GM12878 (cell line): ENCODE measurements at regions not wholly inside any gene's neighbourhood (a gene's known extent, or its start where the extent isn't known, plus 50 kb on each side); places are given as distances from the start of the nearest gene placed in this dataset.

Source experiments
- EGR1 ChIP-seq, 2 experiments: IDR thresholded peaks; 1 replicate in 1 of 2; 2 replicates in 1 of 2; pipeline ENCODE4 v1.6.1; 2011 to 2012; ENCODE audit warnings: low read depth in 2 of 2, low read length in 2 of 2, borderline replicate concordance in 1 of 2, mild to moderate bottlenecking in 1 of 2, moderate library complexity in 1 of 2
- ESRRA ChIP-seq: IDR thresholded peaks from 2 replicates; pipeline ENCODE4 v1.6.1; 2012; ENCODE audit warnings: mild to moderate bottlenecking, low read length, improper control_type of control experiment
- GABPA ChIP-seq: IDR thresholded peaks from 2 replicates; pipeline ENCODE4 v1.6.1; 2014; ENCODE audit warnings: antibody characterized with exemption, low read depth, mild to moderate bottlenecking, inconsistent platforms
- JUNB ChIP-seq: IDR thresholded peaks from 2 replicates; pipeline ENCODE4 v1.6.1; 2016; ENCODE audit warnings: antibody characterized with exemption, mild to moderate bottlenecking
- POLR2A ChIP-seq: IDR thresholded peaks from 2 replicates; pipeline ENCODE4 v1.6.1; 2011; ENCODE audit warnings: low read depth, mild to moderate bottlenecking, low read length
- RELA ChIP-seq: fragments of 450-650 bp; IDR thresholded peaks from 2 replicates; pipeline ENCODE4 v1.8.0; 2014; ENCODE audit warnings: borderline replicate concordance; ENCODE audit not compliant: partially characterized antibody
- SIN3A ChIP-seq: IDR thresholded peaks from 2 replicates; pipeline ENCODE4 v1.6.1; 2012; ENCODE audit warnings: low read depth, low read length, improper control_type of control experiment
- SMAD1 ChIP-seq: fragments of 450-650 bp; IDR thresholded peaks from 2 replicates; pipeline ENCODE4 v1.6.1; 2018; ENCODE audit warnings: mild to moderate bottlenecking, low read depth; ENCODE audit not compliant: partially characterized antibody
- SMC3 ChIP-seq: IDR thresholded peaks from 2 replicates; pipeline ENCODE4 v1.6.1; 2011; ENCODE audit warnings: low read length, improper control_type of control experiment, borderline replicate concordance
- SREBF1 ChIP-seq: IDR thresholded peaks from 2 replicates; pipeline ENCODE4 v1.6.1; 2012; ENCODE audit warnings: mild to moderate bottlenecking, low read length
- TF ChIP-seq, protein P1 (sequence below): IDR thresholded peaks from 2 replicates; pipeline ENCODE4 v1.6.1; 2012; ENCODE audit warnings: low read depth, low read length, improper control_type of control experiment

DNA sequence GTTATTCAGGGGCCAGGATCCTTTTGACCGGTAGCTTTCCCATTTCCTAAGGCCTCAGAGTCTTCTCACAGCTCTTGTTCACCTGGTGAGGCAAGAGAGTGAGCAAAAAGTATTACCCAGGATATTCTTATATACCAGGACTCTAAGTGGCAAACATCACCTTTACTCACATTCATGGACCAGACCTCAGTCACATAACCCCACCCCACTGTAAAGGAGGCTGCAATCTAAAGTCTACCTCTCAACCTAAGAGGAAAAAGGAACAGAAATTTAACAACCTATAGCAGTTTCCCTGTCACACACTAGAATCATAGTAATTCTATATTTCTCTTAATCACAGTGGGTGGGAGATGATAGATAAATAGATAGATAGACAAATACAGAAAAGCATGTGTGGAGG, 176.0 kb upstream of the PTPRZ1 start:
- no peak for TF ChIP-seq SMC3
- no peak for TF ChIP-seq SIN3A
- TF ChIP-seq ESRRA: no peak
- no peak for TF ChIP-seq EGR1 (IDR thresholded peaks at IDR 0.05; ENCODE audit: borderline replicate concordance in 1 of 2, low read depth in 2 of 2, low read length in 2 of 2)
- no peak for TF ChIP-seq SREBF1
- TF ChIP-seq GABPA: no peak
- no peak for TF ChIP-seq RELA
- no peak for TF ChIP-seq SMAD1
- TF ChIP-seq JUNB: no peak
- TF ChIP-seq, protein P1, sequence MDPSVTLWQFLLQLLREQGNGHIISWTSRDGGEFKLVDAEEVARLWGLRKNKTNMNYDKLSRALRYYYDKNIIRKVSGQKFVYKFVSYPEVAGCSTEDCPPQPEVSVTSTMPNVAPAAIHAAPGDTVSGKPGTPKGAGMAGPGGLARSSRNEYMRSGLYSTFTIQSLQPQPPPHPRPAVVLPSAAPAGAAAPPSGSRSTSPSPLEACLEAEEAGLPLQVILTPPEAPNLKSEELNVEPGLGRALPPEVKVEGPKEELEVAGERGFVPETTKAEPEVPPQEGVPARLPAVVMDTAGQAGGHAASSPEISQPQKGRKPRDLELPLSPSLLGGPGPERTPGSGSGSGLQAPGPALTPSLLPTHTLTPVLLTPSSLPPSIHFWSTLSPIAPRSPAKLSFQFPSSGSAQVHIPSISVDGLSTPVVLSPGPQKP: no peak
- no peak for TF ChIP-seq POLR2A
